T-helper 1 cell treated with Interleukin-12 subunit alpha and Interleukin-12 subunit beta and Interleukin-4 antibody, amounts not matched to agents 30 ng/mL and 1 ng/mL, for 36 hours (primary cell): ENCODE measurements at regions not wholly inside any gene's neighbourhood (a gene's known extent, or its start where the extent isn't known, plus 50 kb on each side); places are given as distances from the start of the nearest gene placed in this dataset.
"Not testable (repeated sequence)": the region's sequence is repeated elsewhere in the genome, so short reads cannot be mapped to it uniquely, and the experiment has no call there.

Source experiments
- intact Hi-C: fragments of 100-400 bp; cut with micrococcal nuclease; formaldehyde crosslinking; loops from one replicate; pipeline ENCODE4 v1.15.1; 2024

GRCh38 chr4:38462367-38463055 lies 201.5 kb upstream of the KLF3 start:
- intact Hi-C loops = no loop called here

GRCh38 chr4:38463268-38463958 lies 200.6 kb upstream of the KLF3 start:
- intact Hi-C loops = no loop called here

GRCh38 chr4:38464328-38464727 lies 199.7 kb upstream of the KLF3 start:
- intact Hi-C loops = no loop called here

GRCh38 chr4:38466401-38466800 lies 197.6 kb upstream of the KLF3 start:
- intact Hi-C loops = no loop called here

- intact Hi-C loops = no loop called here
These were observed 196.7 kb upstream of the KLF3 start for GRCh38 chr4:38467296-38467695.

- intact Hi-C loops = no loop called here
These were observed 195.6 kb upstream of the KLF3 start for GRCh38 chr4:38468339-38468866.

- intact Hi-C loops = no loop called here
These were observed 194.6 kb upstream of the KLF3 start for GRCh38 chr4:38469410-38469809.

GRCh38 chr4:38470735-38471262 lies 193.2 kb upstream of the KLF3 start:
- intact Hi-C loops = no loop called here

GRCh38 chr4:38482696-38483095 lies 181.3 kb upstream of the KLF3 start:
- intact Hi-C loops = no loop called here

- intact Hi-C loops = not testable (repeated sequence)
These were observed 180.4 kb upstream of the KLF3 start for GRCh38 chr4:38483628-38484027.

- intact Hi-C loops = no loop called here
These were observed 174.8 kb upstream of the KLF3 start for GRCh38 chr4:38489011-38489861.

- intact Hi-C loops = no loop called here
These were observed 173.9 kb upstream of the KLF3 start for GRCh38 chr4:38489924-38490639.

GRCh38 chr4:38490753-38491446 lies 173.1 kb upstream of the KLF3 start:
- intact Hi-C loops = no loop called here

GRCh38 chr4:38491854-38492478 lies 172.0 kb upstream of the KLF3 start:
- intact Hi-C loops = no loop called here

- intact Hi-C loops = no loop called here
These were observed 170.9 kb upstream of the KLF3 start for GRCh38 chr4:38493066-38493465.

- intact Hi-C loops = no loop called here
These were observed 168.6 kb upstream of the KLF3 start for GRCh38 chr4:38495446-38495845.

GRCh38 chr4:38497121-38497520 lies 166.9 kb upstream of the KLF3 start:
- intact Hi-C loops = no loop called here

GRCh38 chr4:38499101-38499500 lies 164.9 kb upstream of the KLF3 start:
- intact Hi-C loops = no loop called here

- intact Hi-C loops = no loop called here
These were observed 163.6 kb upstream of the KLF3 start for GRCh38 chr4:38500433-38500832.

GRCh38 chr4:38501698-38502097 lies 162.3 kb upstream of the KLF3 start:
- intact Hi-C loops = no loop called here
